NCI-H69 (cell line): ENCODE measurements at regions not wholly inside any gene's neighbourhood (a gene's known extent, or its start where the extent isn't known, plus 50 kb on each side); places are given as distances from the start of the nearest gene placed in this dataset.

ENCODE experiments used
- DNase-seq: peaks from one replicate; lab custom pipeline; 2025; lab: John Stamatoyannopoulos, UW

GRCh38 chr14:84181072-84181471, 1348.9 kb upstream of the FLRT2 start:
- DNase-seq, result no peak

GRCh38 chr14:84195514-84195913, 1334.4 kb upstream of the FLRT2 start:
- no peak for DNase-seq

GRCh38 chr14:84197704-84198103, 1332.2 kb upstream of the FLRT2 start:
- DNase-seq, result no peak

GRCh38 chr14:84202486-84202885, 1327.5 kb upstream of the FLRT2 start:
- no peak for DNase-seq

- no peak for DNase-seq
These were observed 1326.0 kb upstream of the FLRT2 start for GRCh38 chr14:84203896-84204295.

- no peak for DNase-seq
These were observed 1321.5 kb upstream of the FLRT2 start for GRCh38 chr14:84208451-84208850.

GRCh38 chr14:84209031-84209430, 1320.9 kb upstream of the FLRT2 start:
- DNase-seq, result no peak

- DNase-seq, result no peak
These were observed 1312.9 kb upstream of the FLRT2 start for GRCh38 chr14:84217066-84217465.

GRCh38 chr14:84225268-84225667, 1304.7 kb upstream of the FLRT2 start:
- DNase-seq, result no peak

GRCh38 chr14:84228702-84229101, 1301.2 kb upstream of the FLRT2 start:
- DNase-seq, result no peak

- DNase-seq, result no peak
These were observed 1295.7 kb upstream of the FLRT2 start for GRCh38 chr14:84234281-84234680.

- no peak for DNase-seq
These were observed 1293.7 kb upstream of the FLRT2 start for GRCh38 chr14:84236290-84236689.

- DNase-seq, result peak; percentile 23
These were observed 1292.1 kb upstream of the FLRT2 start for GRCh38 chr14:84237881-84238280.

- no peak for DNase-seq
These were observed 1282.3 kb upstream of the FLRT2 start for GRCh38 chr14:84247693-84248092.

GRCh38 chr14:84250893-84251292, 1279.1 kb upstream of the FLRT2 start:
- peak; percentile 31 for DNase-seq

- no peak for DNase-seq
These were observed 1278.4 kb upstream of the FLRT2 start for GRCh38 chr14:84251411-84252115.

- no peak for DNase-seq
These were observed 1277.2 kb upstream of the FLRT2 start for GRCh38 chr14:84252706-84253105.

GRCh38 chr14:84253326-84253725, 1276.6 kb upstream of the FLRT2 start:
- no peak for DNase-seq

- DNase-seq, result peak; percentile 74
These were observed 1275.7 kb upstream of the FLRT2 start for GRCh38 chr14:84254290-84254689.

GRCh38 chr14:84262932-84263331, 1267.0 kb upstream of the FLRT2 start:
- DNase-seq, result no peak

- DNase-seq, result no peak
These were observed 1257.6 kb upstream of the FLRT2 start for GRCh38 chr14:84272290-84272721.

- DNase-seq, result peak; percentile 60
These were observed 1256.8 kb upstream of the FLRT2 start for GRCh38 chr14:84273181-84273580.

GRCh38 chr14:84282618-84283017, 1247.3 kb upstream of the FLRT2 start:
- DNase-seq, result no peak

GRCh38 chr14:84288781-84289180, 1241.2 kb upstream of the FLRT2 start:
- no peak for DNase-seq
